ENCODE measurements at regions not wholly inside any gene's neighbourhood (a gene's known extent, or its start where the extent isn't known, plus 50 kb on each side); places are given as distances from the start of the nearest gene placed in this dataset.

DNA sequence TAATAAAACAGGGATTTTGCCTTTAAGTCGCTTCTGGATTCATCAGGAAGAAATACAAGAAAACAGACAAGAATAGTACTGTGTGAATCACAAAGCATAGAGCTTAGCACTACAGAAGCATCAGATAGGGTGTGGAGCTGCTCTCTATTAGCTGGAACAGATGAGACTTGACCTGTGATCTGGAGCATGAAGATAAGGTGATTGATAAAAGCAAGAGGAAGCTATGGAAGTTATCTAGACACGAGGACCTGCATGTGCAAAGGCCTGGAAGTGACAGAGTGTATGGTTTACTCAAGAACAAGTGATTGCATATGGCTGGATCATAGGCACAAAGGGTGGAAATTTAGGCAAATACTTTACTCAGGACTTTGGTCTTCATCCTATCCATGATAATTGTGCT lies 112.9 kb upstream of the MLIP start:
- TF ChIP-seq CTCF (tag by site-specific recombination; IDR thresholded peaks at IDR 0.05), result no peak
- no peak for TF ChIP-seq KLF1 (tag by site-specific recombination; IDR thresholded peaks at IDR 0.05)

Data from HEK293 (cell line).